CD4-positive, alpha-beta T cell treated with Interleukin-15 for 1 hour (primary cell): ENCODE measurements at regions not wholly inside any gene's neighbourhood (a gene's known extent, or its start where the extent isn't known, plus 50 kb on each side); places are given as distances from the start of the nearest gene placed in this dataset.

Experiments used
- DNase-seq: peaks from one replicate; pipeline ENCODE4 v3.0.0-alpha.2; 2020

GRCh38 chr20:48194583-48194982 lies 409.3 kb upstream of the SULF2 start:
- DNase-seq, result no peak

GRCh38 chr20:48193627-48194425 lies 408.5 kb upstream of the SULF2 start:
- no peak for DNase-seq

GRCh38 chr20:48192109-48192508 lies 406.8 kb upstream of the SULF2 start:
- no peak for DNase-seq

GRCh38 chr20:48191200-48191599 lies 405.9 kb upstream of the SULF2 start:
- DNase-seq, result no peak

GRCh38 chr20:48190757-48191156 lies 405.5 kb upstream of the SULF2 start:
- DNase-seq, result no peak

GRCh38 chr20:48189181-48189580 lies 403.9 kb upstream of the SULF2 start:
- DNase-seq, result no peak

GRCh38 chr20:48187851-48188250 lies 402.6 kb upstream of the SULF2 start:
- DNase-seq, result no peak

- no peak for DNase-seq
Measured at GRCh38 chr20:48186915-48187314, 401.6 kb upstream of the SULF2 start.

GRCh38 chr20:48186447-48186846 lies 401.2 kb upstream of the SULF2 start:
- DNase-seq, result no peak

GRCh38 chr20:48184229-48184628 lies 398.9 kb upstream of the SULF2 start:
- DNase-seq, result no peak

- DNase-seq, result no peak
Measured at GRCh38 chr20:48181261-48181935, 396.1 kb upstream of the SULF2 start.

GRCh38 chr20:48180618-48181017 lies 395.3 kb upstream of the SULF2 start:
- DNase-seq, result no peak

GRCh38 chr20:48180024-48180423 lies 394.7 kb upstream of the SULF2 start:
- no peak for DNase-seq

GRCh38 chr20:48178633-48179032 lies 393.4 kb upstream of the SULF2 start:
- no peak for DNase-seq

- no peak for DNase-seq
Measured at GRCh38 chr20:48177058-48177457, 391.8 kb upstream of the SULF2 start.

GRCh38 chr20:48176139-48176538 lies 390.9 kb upstream of the SULF2 start:
- DNase-seq, result no peak

- DNase-seq, result no peak
Measured at GRCh38 chr20:48175261-48175660, 390.0 kb upstream of the SULF2 start.

GRCh38 chr20:48172357-48172702 lies 387.0 kb upstream of the SULF2 start:
- DNase-seq, result no peak

- no peak for DNase-seq
Measured at GRCh38 chr20:48171626-48172356, 386.5 kb upstream of the SULF2 start.

GRCh38 chr20:48171071-48171470 lies 385.8 kb upstream of the SULF2 start:
- DNase-seq, result no peak

- DNase-seq, result no peak
Measured at GRCh38 chr20:48170625-48171024, 385.3 kb upstream of the SULF2 start.

GRCh38 chr20:48169650-48170225 lies 384.5 kb upstream of the SULF2 start:
- no peak for DNase-seq

- DNase-seq, result no peak
Measured at GRCh38 chr20:48166082-48166835, 381.0 kb upstream of the SULF2 start.
